ENCODE measurements at regions not wholly inside any gene's neighbourhood (a gene's known extent, or its start where the extent isn't known, plus 50 kb on each side); places are given as distances from the start of the nearest gene placed in this dataset.

DNA sequence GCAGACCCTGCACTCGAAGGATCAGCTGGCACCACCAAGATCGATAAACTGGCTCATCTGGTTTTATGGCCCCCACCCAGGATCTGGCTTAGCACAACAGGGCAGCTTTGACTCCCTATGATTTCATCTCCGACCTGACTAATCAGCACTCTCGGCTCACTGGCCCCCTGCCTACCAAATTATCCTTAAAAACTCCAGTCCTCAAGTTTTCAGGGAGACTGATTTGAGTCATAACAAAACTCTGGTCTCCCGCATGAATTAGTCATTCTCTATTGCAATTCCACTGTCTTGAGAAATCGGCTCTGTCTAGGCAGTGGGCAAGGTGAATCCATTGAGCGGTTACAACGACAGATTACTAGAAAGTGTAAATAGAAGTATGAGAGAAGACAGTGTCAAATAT is 521.9 kb upstream of the RGMA start:
- H3K27ac ChIP-seq (ENCODE audit: low read length, poor library complexity, severe bottlenecking): no peak overlapping the region
- H2BK5ac ChIP-seq (ENCODE audit: low read depth, low read length, poor library complexity, severe bottlenecking): no peak overlapping the region
- no peak overlapping the region for H3K14ac ChIP-seq (ENCODE audit: low read length in 2 of 2)
- no peak overlapping the region for H3K4ac ChIP-seq (ENCODE audit: low read depth in 1 of 2, low read length in 2 of 2)
- H3K9ac ChIP-seq (ENCODE audit: low read length): no peak overlapping the region
- no peak overlapping the region for H2BK15ac ChIP-seq (ENCODE audit: low read depth, poor library complexity, severe bottlenecking)
- H3K4me2 ChIP-seq (ENCODE audit: low read length, poor library complexity, severe bottlenecking): no peak overlapping the region
- no peak overlapping the region for H4K8ac ChIP-seq (ENCODE audit: low read length)
- no peaks in the 10 kb centered on the region for H3K79me1 ChIP-seq (replicated peaks; ENCODE audit: low read length, poor library complexity, severe bottlenecking)
- H4K91ac ChIP-seq (ENCODE audit: low read length): no peak overlapping the region
- no peak for DNase-seq
- no peak overlapping the region for H3K4me3 ChIP-seq (ENCODE audit: insufficient read depth in 1 of 2, low read depth in 1 of 2, low read length in 2 of 2)
- H3K27me3 ChIP-seq (ENCODE audit: control insufficient read depth in 1 of 2, insufficient read depth in 1 of 2, low read length in 2 of 2): peaks cover 0 to 2% of the 10 kb centered on the region in 2 experiments
- no peak overlapping the region for H3K18ac ChIP-seq (ENCODE audit: low read depth in 1 of 2, low read length in 2 of 2)
- no peak overlapping the region for H2AK5ac ChIP-seq (ENCODE audit: low read length, severe bottlenecking)
- H3K36me3 ChIP-seq (ENCODE audit: control insufficient read depth in 1 of 2, insufficient read depth in 2 of 2, low read depth in 1 of 2, low read length in 2 of 2): no peaks in the 10 kb centered on the region
- H2BK12ac ChIP-seq (ENCODE audit: low read length in 2 of 2): no peak overlapping the region
- no peak overlapping the region for H3K23ac ChIP-seq (ENCODE audit: low read length in 2 of 2)
- H3K4me1 ChIP-seq (ENCODE audit: control insufficient read depth, insufficient read depth, low read depth, low read length): no peaks in the 10 kb centered on the region
- 81% methylated on average over 8 of the region's 8 CpGs for WGBS
- H3K9me3 ChIP-seq (ENCODE audit: control insufficient read depth, low read length): no peaks in the 10 kb centered on the region
- no peak overlapping the region for H2AFZ ChIP-seq (ENCODE audit: low read depth, low read length)
- H2BK120ac ChIP-seq (ENCODE audit: low read depth, low read length): no peak overlapping the region

DNA sequence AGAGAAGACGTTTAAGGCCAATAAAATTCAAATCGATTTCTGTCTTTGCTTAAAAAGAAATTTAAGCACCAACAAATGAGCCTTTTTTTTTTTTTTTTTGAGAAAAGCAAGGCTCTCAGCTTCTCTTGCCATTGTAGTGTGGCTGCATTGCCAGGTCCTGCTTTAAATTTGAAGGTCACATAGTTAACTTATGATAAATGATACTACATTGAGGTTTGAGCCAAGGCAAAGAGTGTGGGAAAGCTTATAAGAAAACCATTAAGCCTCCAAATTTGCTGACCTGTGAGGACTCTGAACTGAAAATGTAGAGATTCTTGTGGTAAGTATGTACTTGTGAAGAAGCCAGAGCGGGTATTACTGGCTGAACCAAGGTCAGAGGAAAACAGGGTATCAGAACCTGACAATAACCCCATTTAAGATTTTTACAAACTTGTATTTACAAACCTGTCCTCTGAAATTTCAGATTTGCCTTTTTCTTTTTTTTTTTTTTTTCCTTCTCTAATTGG is 519.7 kb upstream of the RGMA start:
- Histone ChIP-seq H3K14ac (ENCODE audit: low read length in 2 of 2) (no peak overlapping the region), H2AK5ac (ENCODE audit: low read length, severe bottlenecking) (no peak overlapping the region), H3K27ac (ENCODE audit: low read length, poor library complexity, severe bottlenecking) (no peak overlapping the region), H2AFZ (ENCODE audit: low read depth, low read length) (no peak overlapping the region), H3K23ac (ENCODE audit: low read length in 2 of 2) (no peak overlapping the region), H3K79me1 (replicated peaks; ENCODE audit: low read length, poor library complexity, severe bottlenecking) (no peaks in the 10 kb centered on the region), H3K9me3 (ENCODE audit: control insufficient read depth, low read length) (no peaks in the 10 kb centered on the region), H3K36me3 (ENCODE audit: control insufficient read depth in 1 of 2, insufficient read depth in 2 of 2, low read depth in 1 of 2, low read length in 2 of 2) (no peaks in the 10 kb centered on the region), H4K91ac (ENCODE audit: low read length) (no peak overlapping the region), H3K4me3 (ENCODE audit: insufficient read depth in 1 of 2, low read depth in 1 of 2, low read length in 2 of 2) (no peak overlapping the region), H3K4me1 (ENCODE audit: control insufficient read depth, insufficient read depth, low read depth, low read length) (no peaks in the 10 kb centered on the region), H2BK5ac (ENCODE audit: low read depth, low read length, poor library complexity, severe bottlenecking) (no peak overlapping the region), H3K18ac (ENCODE audit: low read depth in 1 of 2, low read length in 2 of 2) (no peak overlapping the region), H2BK120ac (ENCODE audit: low read depth, low read length) (no peak overlapping the region), H3K4me2 (ENCODE audit: low read length, poor library complexity, severe bottlenecking) (no peak overlapping the region), H2BK12ac (ENCODE audit: low read length in 2 of 2) (no peak overlapping the region), H3K27me3 (ENCODE audit: control insufficient read depth in 1 of 2, insufficient read depth in 1 of 2, low read length in 2 of 2) (peaks cover 0 to under 1% of the 10 kb centered on the region in 2 experiments), H2BK15ac (ENCODE audit: low read depth, poor library complexity, severe bottlenecking) (no peak overlapping the region), H4K8ac (ENCODE audit: low read length) (no peak overlapping the region), H3K4ac (ENCODE audit: low read depth in 1 of 2, low read length in 2 of 2) (no peak overlapping the region), H3K9ac (ENCODE audit: low read length) (no peak overlapping the region)
- WGBS: 88% methylated on average over 2 of the region's 3 CpGs
- no peak for DNase-seq

DNA sequence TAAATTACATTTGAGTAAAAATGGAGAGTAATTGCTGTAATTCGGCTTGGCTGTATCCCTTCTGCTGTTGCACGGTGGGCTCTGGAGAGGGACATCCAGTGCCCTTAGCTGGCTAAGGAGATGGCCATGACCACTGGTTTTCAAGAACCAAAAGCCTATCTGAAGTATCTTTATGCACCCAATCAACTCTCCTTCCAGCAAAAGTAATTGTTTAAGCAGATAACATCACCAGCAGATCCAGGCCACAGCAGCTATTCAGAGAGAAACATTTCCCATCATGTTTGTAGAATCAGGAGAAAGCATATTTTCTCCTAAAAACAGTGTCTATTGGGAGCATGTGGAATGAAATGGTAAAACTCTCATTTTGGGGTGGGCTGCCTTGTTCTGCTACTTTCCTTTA is 514.5 kb upstream of the RGMA start:
- Histone ChIP-seq H3K27me3 (ENCODE audit: control insufficient read depth in 1 of 2, insufficient read depth in 1 of 2, low read length in 2 of 2) (no peaks in the 10 kb centered on the region), H2AK5ac (ENCODE audit: low read length, severe bottlenecking) (no peak overlapping the region), H4K8ac (ENCODE audit: low read length) (no peak overlapping the region), H3K9me3 (ENCODE audit: control insufficient read depth, low read length) (peaks cover under 1% of the 10 kb centered on the region), H3K4me1 (ENCODE audit: control insufficient read depth, insufficient read depth, low read depth, low read length) (no peaks in the 10 kb centered on the region), H3K4me2 (ENCODE audit: low read length, poor library complexity, severe bottlenecking) (no peak overlapping the region), H3K18ac (ENCODE audit: low read depth in 1 of 2, low read length in 2 of 2) (no peak overlapping the region), H2BK15ac (ENCODE audit: low read depth, poor library complexity, severe bottlenecking) (no peak overlapping the region), H3K14ac (ENCODE audit: low read length in 2 of 2) (no peak overlapping the region), H3K36me3 (ENCODE audit: control insufficient read depth in 1 of 2, insufficient read depth in 2 of 2, low read depth in 1 of 2, low read length in 2 of 2) (no peaks in the 10 kb centered on the region), H3K4me3 (ENCODE audit: insufficient read depth in 1 of 2, low read depth in 1 of 2, low read length in 2 of 2) (no peak overlapping the region), H3K9ac (ENCODE audit: low read length) (no peak overlapping the region), H3K27ac (ENCODE audit: low read length, poor library complexity, severe bottlenecking) (no peak overlapping the region), H3K4ac (ENCODE audit: low read depth in 1 of 2, low read length in 2 of 2) (no peak overlapping the region), H3K23ac (ENCODE audit: low read length in 2 of 2) (no peak overlapping the region), H2BK120ac (ENCODE audit: low read depth, low read length) (no peak overlapping the region), H2AFZ (ENCODE audit: low read depth, low read length) (no peak overlapping the region), H3K79me1 (replicated peaks; ENCODE audit: low read length, poor library complexity, severe bottlenecking) (no peaks in the 10 kb centered on the region), H4K91ac (ENCODE audit: low read length) (no peak overlapping the region), H2BK12ac (ENCODE audit: low read length in 2 of 2) (no peak overlapping the region), H2BK5ac (ENCODE audit: low read depth, low read length, poor library complexity, severe bottlenecking) (no peak overlapping the region)
- 60% methylated on average over 2 of the region's 2 CpGs for WGBS
- DNase-seq: no peak

DNA sequence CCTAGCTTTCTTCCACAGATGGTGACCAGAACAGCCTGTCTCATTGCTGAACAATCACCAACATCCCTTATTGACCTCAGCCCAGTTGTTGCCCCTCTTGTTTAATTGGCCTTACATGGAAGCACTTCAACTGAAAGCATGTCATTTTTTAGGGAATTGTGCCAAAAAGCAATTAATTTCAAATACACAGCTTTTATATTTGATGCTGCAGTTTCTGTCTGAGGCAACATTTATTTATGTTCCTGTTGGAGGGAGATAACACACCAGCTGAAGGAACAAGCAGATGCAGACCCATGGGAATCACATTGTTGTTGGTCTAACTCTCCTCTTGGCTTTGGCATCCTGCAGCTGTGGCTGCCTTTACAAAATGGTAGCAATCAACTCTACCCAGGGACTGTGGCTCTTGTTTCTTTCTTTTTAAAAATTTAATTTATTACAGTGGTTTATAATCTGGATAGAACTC is 498.1 kb upstream of the RGMA start:
- Histone ChIP-seq H3K36me3 (ENCODE audit: control insufficient read depth in 1 of 2, insufficient read depth in 2 of 2, low read depth in 1 of 2, low read length in 2 of 2) (no peaks in the 10 kb centered on the region), H2BK120ac (ENCODE audit: low read depth, low read length) (no peak overlapping the region), H3K4ac (ENCODE audit: low read depth in 1 of 2, low read length in 2 of 2) (no peak overlapping the region), H2BK5ac (ENCODE audit: low read depth, low read length, poor library complexity, severe bottlenecking) (no peak overlapping the region), H3K4me3 (ENCODE audit: insufficient read depth in 1 of 2, low read depth in 1 of 2, low read length in 2 of 2) (no peak overlapping the region), H2AFZ (ENCODE audit: low read depth, low read length) (no peak overlapping the region), H3K18ac (ENCODE audit: low read depth in 1 of 2, low read length in 2 of 2) (no peak overlapping the region), H3K14ac (ENCODE audit: low read length in 2 of 2) (no peak overlapping the region), H3K9me3 (ENCODE audit: control insufficient read depth, low read length) (no peaks in the 10 kb centered on the region), H2BK12ac (ENCODE audit: low read length in 2 of 2) (no peak overlapping the region), H2AK5ac (ENCODE audit: low read length, severe bottlenecking) (no peak overlapping the region), H3K4me2 (ENCODE audit: low read length, poor library complexity, severe bottlenecking) (no peak overlapping the region), H2BK15ac (ENCODE audit: low read depth, poor library complexity, severe bottlenecking) (no peak overlapping the region), H3K4me1 (ENCODE audit: control insufficient read depth, insufficient read depth, low read depth, low read length) (no peaks in the 10 kb centered on the region), H3K27me3 (ENCODE audit: control insufficient read depth in 1 of 2, insufficient read depth in 1 of 2, low read length in 2 of 2) (no peaks in the 10 kb centered on the region), H3K27ac (ENCODE audit: low read length, poor library complexity, severe bottlenecking) (no peak overlapping the region), H4K8ac (ENCODE audit: low read length) (no peak overlapping the region), H3K23ac (ENCODE audit: low read length in 2 of 2) (no peak overlapping the region), H3K79me1 (replicated peaks; ENCODE audit: low read length, poor library complexity, severe bottlenecking) (no peaks in the 10 kb centered on the region), H3K9ac (ENCODE audit: low read length) (no peak overlapping the region), H4K91ac (ENCODE audit: low read length) (no peak overlapping the region)
- no peak for DNase-seq
